AG09309 (cell line): ENCODE measurements at regions not wholly inside any gene's neighbourhood (a gene's known extent, or its start where the extent isn't known, plus 50 kb on each side); places are given as distances from the start of the nearest gene placed in this dataset.

Experiments used
- DNase-seq: peaks from one replicate; pipeline ENCODE4 v3.0.0-alpha.2; 2010; ENCODE audit warnings: low read depth
- H3K4me3 ChIP-seq: 2 replicates; pipeline ENCODE4 v1.5.1; 2011; ENCODE audit warnings: mild to moderate bottlenecking, low read depth, low read length, moderate library complexity; ENCODE audit not compliant: control insufficient read depth
- TF ChIP-seq, protein P1 (sequence below): IDR thresholded peaks from 2 replicates; pipeline ENCODE4 v1.5.1; 2011; ENCODE audit warnings: mild to moderate bottlenecking, low read depth, low read length, inconsistent platforms; ENCODE audit not compliant: insufficient read depth, control insufficient read depth; ENCODE audit errors: missing control alignments

DNA sequence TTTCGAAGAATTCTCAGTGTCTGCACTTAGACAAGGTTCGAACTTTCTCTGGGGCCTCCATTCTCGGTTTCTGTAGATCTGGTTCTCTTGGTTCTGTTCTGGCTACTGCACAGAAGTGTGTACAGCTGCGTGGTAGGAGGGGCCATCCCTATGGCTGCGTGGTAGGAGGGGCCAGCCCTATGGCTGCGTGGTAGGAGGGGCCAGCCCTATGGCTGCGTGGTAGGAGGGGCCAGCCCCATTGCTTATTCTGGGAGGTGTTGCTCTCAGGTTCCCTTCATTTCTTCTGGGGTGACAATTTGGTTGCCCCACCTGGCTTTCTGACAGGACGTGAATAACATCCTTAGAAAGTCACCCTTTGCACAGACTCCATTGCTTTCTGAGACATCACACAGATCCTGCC lies 65.2 kb upstream of the CHST15 start:
- DNase-seq: no peak
- TF ChIP-seq, protein P1, sequence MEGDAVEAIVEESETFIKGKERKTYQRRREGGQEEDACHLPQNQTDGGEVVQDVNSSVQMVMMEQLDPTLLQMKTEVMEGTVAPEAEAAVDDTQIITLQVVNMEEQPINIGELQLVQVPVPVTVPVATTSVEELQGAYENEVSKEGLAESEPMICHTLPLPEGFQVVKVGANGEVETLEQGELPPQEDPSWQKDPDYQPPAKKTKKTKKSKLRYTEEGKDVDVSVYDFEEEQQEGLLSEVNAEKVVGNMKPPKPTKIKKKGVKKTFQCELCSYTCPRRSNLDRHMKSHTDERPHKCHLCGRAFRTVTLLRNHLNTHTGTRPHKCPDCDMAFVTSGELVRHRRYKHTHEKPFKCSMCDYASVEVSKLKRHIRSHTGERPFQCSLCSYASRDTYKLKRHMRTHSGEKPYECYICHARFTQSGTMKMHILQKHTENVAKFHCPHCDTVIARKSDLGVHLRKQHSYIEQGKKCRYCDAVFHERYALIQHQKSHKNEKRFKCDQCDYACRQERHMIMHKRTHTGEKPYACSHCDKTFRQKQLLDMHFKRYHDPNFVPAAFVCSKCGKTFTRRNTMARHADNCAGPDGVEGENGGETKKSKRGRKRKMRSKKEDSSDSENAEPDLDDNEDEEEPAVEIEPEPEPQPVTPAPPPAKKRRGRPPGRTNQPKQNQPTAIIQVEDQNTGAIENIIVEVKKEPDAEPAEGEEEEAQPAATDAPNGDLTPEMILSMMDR: no peak
- H3K4me3 ChIP-seq: no peak overlapping the region

DNA sequence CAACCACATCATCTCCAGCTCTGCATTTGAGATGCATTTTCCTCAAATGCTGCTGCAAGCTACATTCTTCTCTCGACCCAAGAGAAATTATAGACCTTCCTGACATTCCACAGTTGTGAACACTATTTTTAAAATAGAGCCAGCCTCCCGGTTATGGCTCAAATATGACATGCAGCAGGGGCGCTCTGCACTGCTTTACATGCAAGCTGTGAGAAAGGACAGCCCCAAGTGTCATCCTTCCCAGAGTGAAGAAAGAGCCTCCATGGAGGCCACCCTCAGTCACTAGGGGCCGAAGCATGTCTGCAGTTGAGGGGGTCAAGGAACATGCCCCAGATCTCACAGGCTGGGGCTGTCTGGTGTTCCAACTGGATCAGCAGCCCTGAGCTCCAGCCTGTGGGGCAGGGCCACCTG lies 63.9 kb upstream of the CHST15 start:
- DNase-seq: no peak
- TF ChIP-seq, protein P1: no peak
- no peak overlapping the region for H3K4me3 ChIP-seq

DNA sequence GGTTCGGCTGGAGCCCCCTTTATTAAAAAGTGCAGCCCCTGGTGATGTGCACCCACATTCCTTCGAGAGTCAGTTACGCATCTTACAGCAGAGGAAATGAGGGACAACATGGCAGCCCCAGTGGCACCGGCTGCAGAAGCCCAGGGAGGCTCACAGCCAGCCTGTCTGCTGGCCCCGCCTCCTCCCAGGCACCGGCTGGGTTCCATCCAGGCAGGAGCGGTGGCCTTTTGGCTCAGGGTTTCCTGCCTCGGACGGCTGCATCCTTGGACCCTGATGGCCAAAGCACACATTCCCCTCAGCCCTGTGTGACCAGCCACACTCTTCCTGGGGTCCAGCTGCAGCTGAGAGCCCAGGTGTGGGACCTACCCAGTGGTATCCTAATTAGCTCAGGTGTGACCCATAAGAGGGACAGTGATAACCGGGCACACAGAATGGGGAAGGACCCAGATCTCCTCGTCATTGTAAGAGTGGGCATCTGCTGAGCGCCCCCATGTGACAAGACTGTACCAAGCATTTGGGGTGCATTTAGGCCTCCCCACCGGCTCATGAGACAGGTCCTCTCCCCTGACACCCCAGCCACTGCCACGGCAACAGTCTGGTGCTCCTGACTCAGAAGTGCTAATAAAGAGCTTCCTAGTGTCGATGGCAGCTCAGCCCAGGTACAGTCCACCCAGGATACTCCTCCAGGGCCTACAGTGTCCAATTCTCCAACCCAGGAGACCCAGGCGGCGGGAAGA lies 63.3 kb upstream of the CHST15 start:
- no peak for DNase-seq
- H3K4me3 ChIP-seq: no peak overlapping the region
- TF ChIP-seq, protein P1: no peak

DNA sequence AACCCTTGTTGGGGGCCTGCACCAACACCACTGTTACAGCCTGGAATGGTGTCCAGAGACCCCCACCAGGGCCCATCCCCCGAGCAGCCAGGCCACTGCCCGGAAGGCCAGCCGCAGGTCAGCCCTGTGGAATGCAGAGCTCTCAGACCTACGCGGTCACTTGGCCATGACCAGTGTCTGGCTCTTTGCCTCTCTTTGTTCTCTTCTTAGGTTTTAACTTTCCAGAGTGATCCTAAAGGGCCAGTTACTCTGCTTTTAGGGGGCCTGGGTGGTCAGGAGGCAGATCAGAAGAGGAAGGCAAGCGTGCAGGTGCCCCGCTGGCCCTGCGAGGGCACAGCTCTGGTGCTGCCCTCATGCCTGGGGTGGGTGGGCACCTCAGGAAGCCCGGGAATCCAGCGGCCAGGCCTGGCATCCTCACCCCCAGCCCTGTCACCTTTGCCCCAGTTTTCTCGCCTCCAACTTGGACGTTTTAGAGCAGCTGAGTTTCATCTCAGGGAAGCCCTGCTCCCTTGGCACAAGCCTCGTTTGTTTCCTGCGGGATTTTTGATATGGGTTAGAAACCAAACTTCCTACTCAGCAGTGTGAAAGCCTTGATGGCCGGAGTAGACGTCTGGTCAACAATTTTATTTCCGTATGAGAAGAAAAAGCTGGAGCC lies 62.5 kb upstream of the CHST15 start:
- DNase-seq: no peak
- TF ChIP-seq, protein P1: no peak

DNA sequence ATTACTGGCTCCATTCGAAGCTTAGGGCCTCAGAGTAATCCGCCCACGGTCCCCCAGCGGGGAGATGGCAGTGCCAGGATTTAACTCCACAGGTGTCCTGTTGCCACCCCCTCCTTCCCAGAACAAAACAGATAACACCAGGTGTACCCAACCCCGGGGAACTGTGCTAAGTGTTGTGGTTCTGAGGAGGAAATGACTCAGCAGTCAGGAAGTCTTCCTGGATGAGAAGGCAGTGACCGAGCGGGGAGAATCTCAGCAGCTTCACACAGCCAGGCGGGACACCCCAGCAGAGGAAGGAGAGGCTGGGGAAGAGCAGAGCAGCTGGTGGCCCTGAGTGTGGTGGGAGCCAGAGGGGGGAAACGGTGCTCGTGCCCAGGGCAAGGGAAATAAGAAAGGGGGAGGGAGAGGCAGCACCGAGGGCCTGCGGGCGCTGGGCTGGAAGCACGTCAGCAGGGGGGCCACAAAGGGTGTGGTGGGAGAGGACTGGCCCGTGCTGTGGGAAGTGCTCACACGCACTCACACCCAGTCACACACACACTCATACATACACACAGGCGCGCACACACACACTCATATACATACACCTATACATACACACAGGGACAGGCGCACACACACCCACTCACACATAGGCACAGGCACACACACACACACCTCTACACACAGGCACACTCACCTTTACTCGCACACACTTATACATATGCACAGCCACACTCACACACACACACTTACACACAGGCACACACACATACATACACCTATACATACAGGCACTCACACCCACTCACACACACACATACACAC lies 59.8 kb upstream of the CHST15 start:
- peak; percentile 48 for DNase-seq
- no peak overlapping the region for H3K4me3 ChIP-seq
- TF ChIP-seq, protein P1: no peak

More for the DNA sequence above, 62.5 kb upstream of the CHST15 start:
- no peak overlapping the region for H3K4me3 ChIP-seq

DNA sequence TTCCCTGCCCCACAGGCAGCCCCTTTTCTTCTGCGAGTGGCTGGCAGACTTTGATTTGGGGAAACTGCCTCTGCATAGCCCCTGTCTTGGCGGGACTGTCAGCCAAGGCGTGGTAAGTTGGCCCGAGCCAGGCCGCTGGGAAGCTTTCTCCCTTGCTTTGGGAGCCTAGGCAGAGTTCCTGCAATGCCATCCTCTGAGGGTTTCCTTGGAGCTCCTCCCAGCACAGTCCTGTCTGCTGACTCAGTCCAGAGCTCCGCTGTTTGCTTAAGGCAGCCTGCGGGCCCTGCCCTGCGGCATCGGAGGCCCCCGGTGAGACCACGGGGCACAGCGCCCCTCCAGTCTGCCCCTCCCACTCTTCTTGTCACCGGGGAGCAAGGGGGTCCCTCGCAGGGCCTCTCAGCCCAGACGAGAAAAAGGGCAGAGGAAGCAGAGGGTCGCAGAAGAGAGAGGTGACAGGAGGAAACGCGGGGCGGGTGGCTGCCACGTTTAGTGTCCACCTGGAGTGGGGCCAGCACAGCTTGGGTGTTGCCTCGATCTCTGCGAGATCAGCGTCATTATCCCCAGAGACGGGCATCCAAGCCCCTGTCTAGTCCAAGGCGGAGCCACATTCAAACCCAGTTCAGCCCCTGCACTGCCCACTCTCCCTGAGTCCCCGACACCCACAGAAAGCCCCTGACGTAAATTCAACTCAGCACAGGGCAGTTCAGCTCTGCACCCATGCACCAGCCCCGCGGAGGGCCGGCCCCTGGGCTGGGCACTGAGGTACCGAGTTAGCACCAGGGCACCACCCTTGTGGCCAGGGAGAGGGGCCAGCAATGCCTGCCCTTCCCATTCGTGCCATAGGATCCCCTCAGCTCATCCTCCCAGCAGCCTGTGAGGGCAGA lies 59.0 kb upstream of the CHST15 start:
- H3K4me3 ChIP-seq: no peak overlapping the region
- DNase-seq: peak; percentile 55
- TF ChIP-seq, protein P1: no peak
